ENCODE measurements at regions not wholly inside any gene's neighbourhood (a gene's known extent, or its start where the extent isn't known, plus 50 kb on each side); places are given as distances from the start of the nearest gene placed in this dataset.

GRCh38 chr11:44388828-44389657 lies 79.1 kb upstream of the ALX4 start:
- TF ChIP-seq, protein P1, sequence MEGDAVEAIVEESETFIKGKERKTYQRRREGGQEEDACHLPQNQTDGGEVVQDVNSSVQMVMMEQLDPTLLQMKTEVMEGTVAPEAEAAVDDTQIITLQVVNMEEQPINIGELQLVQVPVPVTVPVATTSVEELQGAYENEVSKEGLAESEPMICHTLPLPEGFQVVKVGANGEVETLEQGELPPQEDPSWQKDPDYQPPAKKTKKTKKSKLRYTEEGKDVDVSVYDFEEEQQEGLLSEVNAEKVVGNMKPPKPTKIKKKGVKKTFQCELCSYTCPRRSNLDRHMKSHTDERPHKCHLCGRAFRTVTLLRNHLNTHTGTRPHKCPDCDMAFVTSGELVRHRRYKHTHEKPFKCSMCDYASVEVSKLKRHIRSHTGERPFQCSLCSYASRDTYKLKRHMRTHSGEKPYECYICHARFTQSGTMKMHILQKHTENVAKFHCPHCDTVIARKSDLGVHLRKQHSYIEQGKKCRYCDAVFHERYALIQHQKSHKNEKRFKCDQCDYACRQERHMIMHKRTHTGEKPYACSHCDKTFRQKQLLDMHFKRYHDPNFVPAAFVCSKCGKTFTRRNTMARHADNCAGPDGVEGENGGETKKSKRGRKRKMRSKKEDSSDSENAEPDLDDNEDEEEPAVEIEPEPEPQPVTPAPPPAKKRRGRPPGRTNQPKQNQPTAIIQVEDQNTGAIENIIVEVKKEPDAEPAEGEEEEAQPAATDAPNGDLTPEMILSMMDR (IDR thresholded peaks at IDR 0.05), result no peak
- no peak for TF ChIP-seq POLR2A (IDR thresholded peaks at IDR 0.05)

Measured in upper lobe of left lung (tissue), 4 donors.